Fibroblast of lung (primary cell): ENCODE measurements at regions not wholly inside any gene's neighbourhood (a gene's known extent, or its start where the extent isn't known, plus 50 kb on each side); places are given as distances from the start of the nearest gene placed in this dataset.

ENCODE experiments used
- DNase-seq, 2 donors: peaks; one replicate each; pipeline versions ENCODE4 v3.0.0 to v3.0.0-alpha.2; 2010; ENCODE audit warnings: low read depth in 2 of 2
- H2AFZ ChIP-seq: 2 replicates; pipeline ENCODE4 v1.5.1; 2012; ENCODE audit warnings: low read length, control low read depth, inconsistent platforms
- H3K27ac ChIP-seq: 2 replicates; pipeline ENCODE4 v1.5.1; 2011; ENCODE audit warnings: low read length, control low read depth; ENCODE audit not compliant: insufficient read depth
- H3K27me3 ChIP-seq: 2 replicates; pipeline ENCODE4 v1.5.1; 2011; ENCODE audit warnings: mild to moderate bottlenecking, low read length; ENCODE audit not compliant: control insufficient read depth, insufficient read depth
- H3K36me3 ChIP-seq: 2 replicates; pipeline ENCODE4 v1.5.1; 2011; ENCODE audit warnings: low read length; ENCODE audit not compliant: control insufficient read depth, insufficient read depth
- H3K4me1 ChIP-seq: 2 replicates; pipeline ENCODE4 v1.5.1; 2011; ENCODE audit warnings: low read length; ENCODE audit not compliant: control insufficient read depth, insufficient read depth; ENCODE audit errors: extremely low read depth
- H3K4me2 ChIP-seq: 2 replicates; pipeline ENCODE4 v1.5.1; 2011; ENCODE audit warnings: low read length, control low read depth; ENCODE audit not compliant: insufficient read depth; ENCODE audit errors: extremely low read depth
- H3K4me3 ChIP-seq, 4 experiments: fragments of 200-600 bp in 1 of 4; sonication (generic) in 1 of 4; replicated peaks in 1 of 4; 2 replicates each; pipeline ENCODE4 v1.5.1; 2011 to 2016; ENCODE audit warnings: low read length in 4 of 4, low read depth in 3 of 4, mild to moderate bottlenecking in 3 of 4, control low read depth in 2 of 4, inconsistent platforms in 1 of 4, mixed read lengths in 1 of 4; ENCODE audit not compliant: insufficient read depth in 1 of 4; ENCODE audit errors: control extremely low read depth in 1 of 4
- H3K79me2 ChIP-seq: 2 replicates; pipeline ENCODE4 v1.5.1; 2012; ENCODE audit warnings: mild to moderate bottlenecking, low read length, inconsistent platforms; ENCODE audit not compliant: control insufficient read depth, insufficient read depth
- H3K9ac ChIP-seq: 2 replicates; pipeline ENCODE4 v1.5.1; 2011; ENCODE audit warnings: mild to moderate bottlenecking, low read length, control low read depth; ENCODE audit not compliant: insufficient read depth
- H3K9me3 ChIP-seq: 2 replicates; pipeline ENCODE4 v1.5.1; 2012; ENCODE audit warnings: low read depth, low read length; ENCODE audit not compliant: control insufficient read depth, insufficient read depth
- H4K20me1 ChIP-seq: 2 replicates; pipeline ENCODE4 v1.5.1; 2011; ENCODE audit warnings: low read length; ENCODE audit not compliant: control insufficient read depth, insufficient read depth; ENCODE audit errors: extremely low read depth
- CTCF ChIP-seq, 2 donors: IDR thresholded peaks in 1 of 2; conservative IDR thresholded peaks in 1 of 2; 1 replicate in 1 of 2; 2 replicates in 1 of 2; pipeline ENCODE4 v1.5.1; 2011 to 2012; ENCODE audit warnings: low read length in 2 of 2, control low read depth in 1 of 2, inconsistent platforms in 1 of 2, low read depth in 1 of 2, mild to moderate bottlenecking in 1 of 2
- EZH2 ChIP-seq: IDR thresholded peaks from 2 replicates; pipeline ENCODE4 v1.5.1; 2012; ENCODE audit warnings: low read length, control low read depth, mild to moderate bottlenecking; ENCODE audit errors: missing control alignments

GRCh38 chr5:179472641-179473040 is 77.7 kb upstream of the RUFY1 start:
- Histone ChIP-seq H3K27ac (no peak overlapping the region), H4K20me1 (no peaks in the 10 kb centered on the region), H2AFZ (no peak overlapping the region), H3K27me3 (no peaks in the 10 kb centered on the region), H3K9ac (no peak overlapping the region), H3K4me2 (no peak overlapping the region), H3K4me3 (no peak overlapping the region), H3K36me3 (no peaks in the 10 kb centered on the region), H3K79me2 (no peaks in the 10 kb centered on the region), H3K9me3 (no peaks in the 10 kb centered on the region), H3K4me1 (no peaks in the 10 kb centered on the region)
- DNase-seq, result no peak
- TF ChIP-seq EZH2, result no peak
- no peak for TF ChIP-seq CTCF (conservative IDR thresholded peaks at IDR 0.05 in 1 of 2, IDR thresholded peaks at IDR 0.05 in 1 of 2; ENCODE audit: low read depth in 1 of 2, low read length in 2 of 2)

- H2AFZ ChIP-seq, result no peak overlapping the region
- no peak overlapping the region for H3K4me2 ChIP-seq
- no peaks in the 10 kb centered on the region for H3K4me1 ChIP-seq
- no peak overlapping the region for H3K9ac ChIP-seq
- TF ChIP-seq CTCF (conservative IDR thresholded peaks at IDR 0.05 in 1 of 2, IDR thresholded peaks at IDR 0.05 in 1 of 2; ENCODE audit: low read depth in 1 of 2, low read length in 2 of 2) (no peak), EZH2 (no peak)
- no peaks in the 10 kb centered on the region for H4K20me1 ChIP-seq
- no peak overlapping the region for H3K27ac ChIP-seq
- no peaks in the 10 kb centered on the region for H3K27me3 ChIP-seq
- H3K4me3 ChIP-seq, result no peak overlapping the region
- no peaks in the 10 kb centered on the region for H3K36me3 ChIP-seq
- H3K9me3 ChIP-seq, result no peaks in the 10 kb centered on the region
- DNase-seq, result no peak
- no peaks in the 10 kb centered on the region for H3K79me2 ChIP-seq
These were observed 78.2 kb upstream of the RUFY1 start for GRCh38 chr5:179472174-179472573.

- Histone ChIP-seq H3K4me1 (no peaks in the 10 kb centered on the region), H3K27ac (no peak overlapping the region), H2AFZ (no peak overlapping the region), H3K4me3 (no peak overlapping the region), H3K9me3 (no peaks in the 10 kb centered on the region), H4K20me1 (no peaks in the 10 kb centered on the region), H3K9ac (no peak overlapping the region), H3K4me2 (no peak overlapping the region), H3K27me3 (no peaks in the 10 kb centered on the region), H3K36me3 (no peaks in the 10 kb centered on the region), H3K79me2 (no peaks in the 10 kb centered on the region)
- no peak for DNase-seq
- TF ChIP-seq CTCF (conservative IDR thresholded peaks at IDR 0.05 in 1 of 2, IDR thresholded peaks at IDR 0.05 in 1 of 2; ENCODE audit: low read depth in 1 of 2, low read length in 2 of 2) (no peak), EZH2 (no peak)
These were observed 80.2 kb upstream of the RUFY1 start for GRCh38 chr5:179470201-179470600.
